ENCODE measurements at regions not wholly inside any gene's neighbourhood (a gene's known extent, or its start where the extent isn't known, plus 50 kb on each side); places are given as distances from the start of the nearest gene placed in this dataset.

DNA sequence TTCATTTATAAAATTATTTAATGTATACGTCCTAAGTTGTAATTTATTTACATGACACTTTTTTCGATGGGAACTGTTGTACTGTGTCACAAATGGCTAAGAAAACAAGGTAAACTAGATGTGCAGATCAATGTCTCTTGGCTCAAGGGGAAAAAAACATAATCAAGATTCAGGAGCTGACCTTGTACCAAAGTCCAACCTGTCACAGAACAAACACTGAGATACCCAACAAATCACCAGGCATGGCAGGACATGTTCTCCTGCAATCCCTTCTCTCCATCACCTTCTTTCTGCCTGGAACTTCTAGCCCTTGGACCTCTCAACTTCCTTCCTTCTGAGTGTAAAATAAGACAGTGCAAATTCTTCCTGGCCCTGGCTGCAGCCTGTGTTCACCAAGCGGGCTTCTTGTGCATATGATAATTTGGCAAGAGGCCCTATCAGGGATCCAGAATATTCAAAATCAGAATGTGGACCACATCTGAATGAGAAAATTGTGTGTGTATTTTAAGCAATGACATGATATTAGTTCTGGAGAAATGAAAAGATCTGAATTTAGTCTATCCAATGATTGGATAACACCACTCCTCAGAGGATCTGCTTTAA lies 445.9 kb downstream of the ZNF536 start:
- no peaks in the 10 kb centered on the region for H3K27me3 Mint-ChIP-seq (ENCODE audit: insufficient read depth, low read depth, poor library complexity)
- H4K20me1 ChIP-seq (replicated peaks; ENCODE audit: insufficient read depth): no peaks in the 10 kb centered on the region

GRCh38 chr19:30817197-30817596 lies 445.0 kb downstream of the ZNF536 start:
- no peak for ATAC-seq
- H3K9me3 Mint-ChIP-seq: peaks cover 6% of the 10 kb centered on the region

More for the DNA sequence above, 445.9 kb downstream of the ZNF536 start:
- no peak overlapping the region for H3K4me3 Mint-ChIP-seq
- Histone ChIP-seq H3K27ac (ENCODE audit: low read depth) (no peak overlapping the region), H3K4me3 (no peak overlapping the region), H3F3A (replicated peaks; ENCODE audit: low read depth) (no peaks in the 10 kb centered on the region), H3K36me3 (ENCODE audit: insufficient read depth) (no peaks in the 10 kb centered on the region), H3K79me2 (replicated peaks; ENCODE audit: insufficient read depth) (no peaks in the 10 kb centered on the region), H2AFZ (no peak overlapping the region), H3K4me1 (ENCODE audit: insufficient read depth) (no peaks in the 10 kb centered on the region), H3K27me3 (ENCODE audit: insufficient read depth) (no peaks in the 10 kb centered on the region), H3K4me2 (no peak overlapping the region), H3K9me2 (ENCODE audit: insufficient read depth) (0 out of 2 replicates have a peak, but pooled peaks cover 6% of the 10 kb centered on the region)
- TF ChIP-seq ZNF114 (CRISPR knock-in tag; IDR thresholded peaks at IDR 0.05): no peak
- DNase-seq (ENCODE audit: low spot score) (no peak), ATAC-seq (no peak)
- H3K27ac Mint-ChIP-seq: no peak overlapping the region
- no peaks in the 10 kb centered on the region for H3K36me3 Mint-ChIP-seq (ENCODE audit: low read depth)
- no peaks in the 10 kb centered on the region for H3K4me1 Mint-ChIP-seq
- peaks cover 6% of the 10 kb centered on the region for H3K9me3 Mint-ChIP-seq

More at GRCh38 chr19:30817197-30817596, 445.0 kb downstream of the ZNF536 start:
- Histone ChIP-seq H2AFZ (no peak overlapping the region), H4K20me1 (replicated peaks; ENCODE audit: insufficient read depth) (no peaks in the 10 kb centered on the region), H3K36me3 (ENCODE audit: insufficient read depth) (no peaks in the 10 kb centered on the region), H3K79me2 (replicated peaks; ENCODE audit: insufficient read depth) (no peaks in the 10 kb centered on the region), H3F3A (replicated peaks; ENCODE audit: low read depth) (no peaks in the 10 kb centered on the region), H3K4me2 (no peak overlapping the region), H3K9me2 (ENCODE audit: insufficient read depth) (0 out of 2 replicates have a peak, but pooled peaks cover 6% of the 10 kb centered on the region), H3K4me3 (no peak overlapping the region), H3K27me3 (ENCODE audit: insufficient read depth) (no peaks in the 10 kb centered on the region), H3K4me1 (ENCODE audit: insufficient read depth) (no peaks in the 10 kb centered on the region), H3K27ac (ENCODE audit: low read depth) (no peak overlapping the region)
- Mint-ChIP-seq H3K27ac (no peak overlapping the region), H3K4me3 (no peak overlapping the region), H3K4me1 (no peaks in the 10 kb centered on the region), H3K27me3 (ENCODE audit: insufficient read depth, low read depth, poor library complexity) (no peaks in the 10 kb centered on the region), H3K36me3 (ENCODE audit: low read depth) (no peaks in the 10 kb centered on the region)
- no peak for DNase-seq (ENCODE audit: low spot score)
- TF ChIP-seq ZNF331 (CRISPR knock-in tag; IDR thresholded peaks at IDR 0.05; ENCODE audit: low read depth): no peak
- no peak for TF ChIP-seq STAT1 (IDR thresholded peaks at IDR 0.05; ENCODE audit: unreplicated experiment)
- TF ChIP-seq ETS1 (IDR thresholded peaks at IDR 0.05): no peak
- TF ChIP-seq, protein P1, sequence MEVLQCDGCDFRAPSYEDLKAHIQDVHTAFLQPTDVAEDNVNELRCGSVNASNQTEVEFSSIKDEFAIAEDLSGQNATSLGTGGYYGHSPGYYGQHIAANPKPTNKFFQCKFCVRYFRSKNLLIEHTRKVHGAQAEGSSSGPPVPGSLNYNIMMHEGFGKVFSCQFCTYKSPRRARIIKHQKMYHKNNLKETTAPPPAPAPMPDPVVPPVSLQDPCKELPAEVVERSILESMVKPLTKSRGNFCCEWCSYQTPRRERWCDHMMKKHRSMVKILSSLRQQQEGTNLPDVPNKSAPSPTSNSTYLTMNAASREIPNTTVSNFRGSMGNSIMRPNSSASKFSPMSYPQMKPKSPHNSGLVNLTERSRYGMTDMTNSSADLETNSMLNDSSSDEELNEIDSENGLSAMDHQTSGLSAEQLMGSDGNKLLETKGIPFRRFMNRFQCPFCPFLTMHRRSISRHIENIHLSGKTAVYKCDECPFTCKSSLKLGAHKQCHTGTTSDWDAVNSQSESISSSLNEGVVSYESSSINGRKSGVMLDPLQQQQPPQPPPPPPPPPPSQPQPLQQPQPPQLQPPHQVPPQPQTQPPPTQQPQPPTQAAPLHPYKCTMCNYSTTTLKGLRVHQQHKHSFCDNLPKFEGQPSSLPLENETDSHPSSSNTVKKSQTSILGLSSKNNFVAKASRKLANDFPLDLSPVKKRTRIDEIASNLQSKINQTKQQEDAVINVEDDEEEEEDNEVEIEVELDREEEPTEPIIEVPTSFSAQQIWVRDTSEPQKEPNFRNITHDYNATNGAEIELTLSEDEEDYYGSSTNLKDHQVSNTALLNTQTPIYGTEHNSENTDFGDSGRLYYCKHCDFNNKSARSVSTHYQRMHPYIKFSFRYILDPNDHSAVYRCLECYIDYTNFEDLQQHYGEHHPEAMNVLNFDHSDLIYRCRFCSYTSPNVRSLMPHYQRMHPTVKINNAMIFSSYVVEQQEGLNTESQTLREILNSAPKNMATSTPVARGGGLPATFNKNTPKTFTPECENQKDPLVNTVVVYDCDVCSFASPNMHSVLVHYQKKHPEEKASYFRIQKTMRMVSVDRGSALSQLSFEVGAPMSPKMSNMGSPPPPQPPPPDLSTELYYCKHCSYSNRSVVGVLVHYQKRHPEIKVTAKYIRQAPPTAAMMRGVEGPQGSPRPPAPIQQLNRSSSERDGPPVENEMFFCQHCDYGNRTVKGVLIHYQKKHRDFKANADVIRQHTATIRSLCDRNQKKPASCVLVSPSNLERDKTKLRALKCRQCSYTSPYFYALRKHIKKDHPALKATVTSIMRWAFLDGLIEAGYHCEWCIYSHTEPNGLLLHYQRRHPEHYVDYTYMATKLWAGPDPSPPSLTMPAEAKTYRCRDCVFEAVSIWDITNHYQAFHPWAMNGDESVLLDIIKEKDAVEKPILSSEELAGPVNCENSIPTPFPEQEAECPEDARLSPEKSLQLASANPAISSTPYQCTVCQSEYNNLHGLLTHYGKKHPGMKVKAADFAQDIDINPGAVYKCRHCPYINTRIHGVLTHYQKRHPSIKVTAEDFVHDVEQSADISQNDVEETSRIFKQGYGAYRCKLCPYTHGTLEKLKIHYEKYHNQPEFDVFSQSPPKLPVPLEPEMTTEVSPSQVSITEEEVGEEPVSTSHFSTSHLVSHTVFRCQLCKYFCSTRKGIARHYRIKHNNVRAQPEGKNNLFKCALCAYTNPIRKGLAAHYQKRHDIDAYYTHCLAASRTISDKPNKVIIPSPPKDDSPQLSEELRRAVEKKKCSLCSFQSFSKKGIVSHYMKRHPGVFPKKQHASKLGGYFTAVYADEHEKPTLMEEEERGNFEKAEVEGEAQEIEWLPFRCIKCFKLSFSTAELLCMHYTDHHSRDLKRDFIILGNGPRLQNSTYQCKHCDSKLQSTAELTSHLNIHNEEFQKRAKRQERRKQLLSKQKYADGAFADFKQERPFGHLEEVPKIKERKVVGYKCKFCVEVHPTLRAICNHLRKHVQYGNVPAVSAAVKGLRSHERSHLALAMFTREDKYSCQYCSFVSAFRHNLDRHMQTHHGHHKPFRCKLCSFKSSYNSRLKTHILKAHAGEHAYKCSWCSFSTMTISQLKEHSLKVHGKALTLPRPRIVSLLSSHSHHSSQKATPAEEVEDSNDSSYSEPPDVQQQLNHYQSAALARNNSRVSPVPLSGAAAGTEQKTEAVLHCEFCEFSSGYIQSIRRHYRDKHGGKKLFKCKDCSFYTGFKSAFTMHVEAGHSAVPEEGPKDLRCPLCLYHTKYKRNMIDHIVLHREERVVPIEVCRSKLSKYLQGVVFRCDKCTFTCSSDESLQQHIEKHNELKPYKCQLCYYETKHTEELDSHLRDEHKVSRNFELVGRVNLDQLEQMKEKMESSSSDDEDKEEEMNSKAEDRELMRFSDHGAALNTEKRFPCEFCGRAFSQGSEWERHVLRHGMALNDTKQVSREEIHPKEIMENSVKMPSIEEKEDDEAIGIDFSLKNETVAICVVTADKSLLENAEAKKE (CRISPR knock-in tag; IDR thresholded peaks at IDR 0.05): no peak
- TF ChIP-seq EZH2 (IDR thresholded peaks at IDR 0.05; ENCODE audit: low read depth, unreplicated experiment): no peak
- TF ChIP-seq NANOG (IDR thresholded peaks at IDR 0.05; ENCODE audit: borderline replicate concordance): no peak
- TF ChIP-seq POLR2AphosphoS5 (IDR thresholded peaks at IDR 0.05; ENCODE audit: low read depth): no peak
